ENCODE measurements at regions not wholly inside any gene's neighbourhood (a gene's known extent, or its start where the extent isn't known, plus 50 kb on each side); places are given as distances from the start of the nearest gene placed in this dataset.

- DNase-seq, result peak in 1 of 2 experiments; percentile 35
These were observed 60.6 kb downstream of the ARL6IP4 start for GRCh38 chr12:123041042-123041531.

DNA sequence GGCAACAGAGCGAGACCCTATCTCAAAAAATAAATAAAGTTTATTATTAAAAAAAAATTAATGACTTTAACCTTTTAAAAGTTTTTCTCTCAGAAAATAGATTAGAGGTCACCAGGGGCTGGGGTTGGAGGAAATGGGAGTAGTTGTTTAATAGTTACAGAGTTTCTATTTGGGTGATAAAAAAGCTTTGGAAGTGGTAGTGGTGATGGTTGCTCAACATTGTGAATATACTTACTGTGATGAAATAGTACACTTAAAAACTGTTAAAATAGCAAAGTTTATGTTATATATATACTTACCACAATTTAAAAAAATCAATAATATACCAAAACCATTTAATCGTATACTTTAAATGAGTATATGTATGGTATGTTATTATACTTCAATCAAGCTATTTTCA, 59.6 kb downstream of the ARL6IP4 start:
- DNase-seq, result no peak

- no peak for DNase-seq
These were observed 58.5 kb downstream of the ARL6IP4 start for GRCh38 chr12:123038966-123039365.

DNA sequence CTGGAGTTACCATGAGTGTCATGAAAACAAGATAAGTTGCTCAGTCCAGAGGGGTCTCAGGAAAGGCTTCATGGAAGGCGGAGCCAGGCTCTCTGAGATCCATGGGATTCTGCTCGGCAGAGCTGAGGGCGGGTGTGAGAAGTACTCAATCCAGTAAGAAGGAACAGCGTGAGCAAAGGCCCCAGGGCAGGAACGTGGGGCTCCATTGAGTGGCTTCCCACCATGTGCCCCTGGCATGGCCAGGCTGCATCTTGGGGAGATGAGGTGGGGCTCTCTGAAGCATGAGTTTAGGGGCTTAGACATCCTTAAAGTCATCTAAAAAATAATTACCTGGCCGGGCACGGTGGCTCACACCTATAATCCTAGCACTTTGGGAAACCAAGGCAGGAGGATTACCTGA, 58.0 kb downstream of the ARL6IP4 start:
- DNase-seq, result no peak

- no peak for DNase-seq
These were observed 57.3 kb downstream of the ARL6IP4 start for GRCh38 chr12:123037791-123038190.

GRCh38 chr12:123036466-123037285, 56.2 kb downstream of the ARL6IP4 start:
- DNase-seq, result no peak

DNA sequence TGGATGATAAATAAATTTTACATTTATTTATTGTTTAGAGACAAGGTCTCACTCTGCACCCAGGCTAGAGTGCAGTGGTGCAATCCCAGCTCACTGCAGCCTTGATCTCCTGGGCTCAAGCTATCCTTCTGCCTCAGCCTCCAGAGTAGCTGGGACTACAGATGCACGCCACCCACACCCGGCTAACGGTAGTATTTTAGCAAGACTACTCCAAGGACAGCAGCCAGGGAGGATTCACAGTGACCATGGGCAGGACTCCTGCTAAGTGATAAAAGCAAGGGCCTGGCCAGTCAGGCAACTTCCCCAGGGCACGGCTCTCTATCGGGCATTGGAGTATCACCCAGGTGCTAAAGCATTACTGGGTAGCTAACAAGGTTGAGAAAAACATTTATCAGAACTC, 55.4 kb downstream of the ARL6IP4 start:
- DNase-seq, result no peak

DNA sequence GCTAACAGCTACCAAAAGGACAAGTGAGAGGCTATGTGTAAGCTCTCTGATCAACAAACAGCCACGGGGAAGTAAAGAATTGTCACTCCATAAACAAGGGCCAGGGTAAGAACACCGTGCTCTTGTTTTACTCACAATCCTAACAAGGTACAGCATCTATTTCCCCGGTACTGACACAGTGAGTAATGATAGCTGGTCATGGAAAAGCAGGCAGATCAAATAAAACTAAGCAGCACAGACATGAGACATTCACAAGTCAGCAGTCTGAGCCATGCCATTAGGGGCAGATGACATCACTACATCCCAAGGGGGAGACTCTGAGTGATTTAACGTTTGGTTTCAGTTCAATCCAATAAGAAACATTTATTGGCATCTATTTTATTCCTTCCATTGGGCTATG, 54.4 kb downstream of the ARL6IP4 start:
- DNase-seq, result no peak

- DNase-seq, result no peak
These were observed 53.6 kb downstream of the ARL6IP4 start for GRCh38 chr12:123034022-123034541.

DNA sequence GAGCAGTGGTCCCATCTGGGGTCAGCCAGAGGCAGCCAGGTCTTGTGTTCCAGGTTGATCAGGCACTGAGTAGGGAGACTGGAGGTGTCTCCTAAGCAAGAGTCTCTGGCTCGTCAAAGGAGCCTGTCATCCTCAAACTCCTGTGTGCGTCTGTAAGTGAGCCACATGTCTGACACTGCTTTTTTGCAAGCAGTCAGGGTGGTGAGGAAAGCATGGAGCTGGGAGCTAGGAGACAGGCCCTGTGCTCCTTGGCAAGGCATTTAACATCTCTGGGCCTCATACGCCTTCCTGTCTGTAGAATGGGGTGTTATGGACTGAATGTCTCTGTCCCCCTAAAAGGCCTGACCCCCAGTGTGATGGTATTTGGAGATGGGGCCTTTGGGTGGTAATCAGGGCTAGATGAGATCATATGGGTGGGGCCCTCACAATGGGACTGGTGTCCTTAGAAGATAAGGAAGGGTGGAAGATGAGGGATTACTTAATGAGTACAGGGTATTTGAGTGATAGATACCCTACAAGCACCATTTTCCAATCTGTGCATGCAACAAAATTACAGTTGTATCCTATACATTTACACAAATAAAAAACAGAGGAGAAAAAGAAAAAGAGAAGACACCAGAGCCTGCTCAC, 53.0 kb downstream of the ARL6IP4 start:
- no peak for DNase-seq

DNA sequence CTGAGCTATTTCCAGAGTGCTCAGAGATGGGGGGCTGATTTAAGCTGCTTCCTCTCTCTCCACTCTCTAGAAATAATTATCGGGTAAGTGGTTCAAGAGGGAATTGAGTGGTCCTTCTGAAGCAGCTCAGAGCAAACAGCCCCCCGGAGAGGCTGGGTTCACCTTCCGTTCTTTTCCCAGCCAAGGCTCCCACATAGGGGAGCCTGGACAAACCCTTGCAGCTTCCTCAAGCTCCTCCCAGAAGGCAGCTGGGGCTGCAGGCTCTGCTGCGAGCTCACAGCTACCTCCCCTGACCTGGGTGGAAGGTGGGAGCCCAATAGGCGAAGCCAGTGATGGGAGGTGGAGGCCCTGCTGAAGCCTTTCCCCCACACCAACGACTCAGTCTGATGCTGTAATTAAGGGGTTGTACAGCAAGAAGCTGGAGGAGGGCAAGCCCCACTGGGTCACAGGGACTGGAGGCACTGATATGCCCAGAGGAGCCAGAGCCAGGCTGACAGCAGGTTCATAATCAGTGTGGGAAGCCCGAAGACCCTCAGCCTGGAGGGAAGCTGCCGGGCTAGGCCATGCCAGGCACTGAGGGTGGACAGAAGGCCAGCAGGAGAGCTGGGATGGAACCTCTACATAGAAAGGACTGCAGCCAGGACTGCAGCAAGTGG, 52.4 kb downstream of the ARL6IP4 start:
- DNase-seq, result no peak
